ENCODE measurements at regions not wholly inside any gene's neighbourhood (a gene's known extent, or its start where the extent isn't known, plus 50 kb on each side); places are given as distances from the start of the nearest gene placed in this dataset.
"Not testable (repeated sequence)": the region's sequence is repeated elsewhere in the genome, so short reads cannot be mapped to it uniquely, and the experiment has no call there.

GRCh38 chr2:216959433-216959832 lies 99.6 kb upstream of the TNP1 start:
- DNase-seq, result no peak

DNA sequence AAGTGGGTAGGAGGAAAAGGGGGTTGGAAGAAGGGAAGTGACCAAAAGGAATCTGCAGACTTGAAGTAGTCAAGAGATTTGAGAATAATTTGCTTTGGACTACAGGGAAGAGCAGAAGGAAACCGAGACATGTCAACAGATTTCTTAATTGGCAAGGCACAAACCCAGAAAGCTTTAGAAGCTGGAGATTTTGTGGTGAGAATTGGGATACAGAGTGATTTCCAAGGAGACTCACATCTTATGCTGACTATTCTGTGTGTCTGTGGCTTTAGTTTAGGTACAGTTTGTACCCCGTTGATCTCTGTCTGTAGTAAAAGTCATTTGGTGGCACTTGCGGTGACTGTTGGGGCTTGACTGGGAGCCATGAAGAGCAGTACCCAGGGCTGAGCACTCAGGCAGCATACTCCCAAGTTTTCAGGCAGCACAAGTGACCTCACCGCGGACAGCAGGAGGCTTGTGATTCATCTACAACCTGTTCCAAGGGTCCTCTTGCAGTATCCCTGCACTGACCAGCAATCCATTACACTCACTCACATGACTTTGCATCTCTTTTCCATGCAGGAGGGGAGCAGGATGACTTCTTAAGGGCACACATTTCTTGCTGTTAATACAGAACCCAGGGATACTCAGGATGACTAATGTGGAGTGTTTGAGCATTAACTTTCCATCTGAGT lies 97.1 kb upstream of the TNP1 start:
- DNase-seq, result no peak

- no peak for DNase-seq
Observed at GRCh38 chr2:216951171-216951570, 91.3 kb upstream of the TNP1 start.

- no peak for DNase-seq
Observed at GRCh38 chr2:216950547-216950946, 90.7 kb upstream of the TNP1 start.

- no peak for DNase-seq
Observed at GRCh38 chr2:216949700-216950413, 90.0 kb upstream of the TNP1 start.

DNA sequence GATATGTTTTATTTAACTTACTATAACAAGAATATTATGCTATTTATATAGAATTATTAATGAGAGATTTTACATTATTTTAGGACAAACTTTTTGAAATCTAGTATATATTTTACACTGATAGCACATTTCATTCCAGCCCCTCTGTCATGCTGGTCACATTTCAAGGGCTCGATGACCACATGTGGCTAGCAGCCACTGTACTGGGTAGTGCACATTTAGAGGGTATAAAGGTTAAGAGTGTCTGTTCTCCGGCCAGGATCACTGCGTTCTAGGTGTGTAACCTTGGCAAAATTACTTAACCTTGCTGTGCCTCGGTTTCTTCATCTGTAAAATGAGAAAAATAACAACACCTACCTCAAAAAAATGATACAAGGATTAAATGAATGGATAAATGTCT lies 87.2 kb upstream of the TNP1 start:
- no peak for DNase-seq

DNA sequence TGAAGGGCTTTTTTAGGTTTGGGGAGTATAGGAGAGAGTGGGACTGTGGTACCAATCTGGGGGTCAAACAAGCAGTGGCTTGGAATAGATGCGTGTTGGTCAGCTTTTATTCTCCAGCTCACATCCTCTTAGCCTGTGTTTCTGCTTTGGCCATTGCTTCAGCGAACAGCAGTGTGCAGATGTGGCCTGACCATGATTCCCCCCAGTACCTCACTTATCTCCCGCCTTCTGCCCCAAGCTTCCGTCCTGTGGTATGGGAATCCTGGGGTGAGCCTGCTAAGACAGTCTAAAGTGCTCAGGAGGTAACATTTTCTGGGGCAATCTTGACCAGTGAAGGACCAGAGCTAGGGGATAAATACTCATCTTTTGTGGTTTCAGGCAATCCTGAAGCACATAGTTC lies 84.9 kb upstream of the TNP1 start:
- no peak for DNase-seq

DNA sequence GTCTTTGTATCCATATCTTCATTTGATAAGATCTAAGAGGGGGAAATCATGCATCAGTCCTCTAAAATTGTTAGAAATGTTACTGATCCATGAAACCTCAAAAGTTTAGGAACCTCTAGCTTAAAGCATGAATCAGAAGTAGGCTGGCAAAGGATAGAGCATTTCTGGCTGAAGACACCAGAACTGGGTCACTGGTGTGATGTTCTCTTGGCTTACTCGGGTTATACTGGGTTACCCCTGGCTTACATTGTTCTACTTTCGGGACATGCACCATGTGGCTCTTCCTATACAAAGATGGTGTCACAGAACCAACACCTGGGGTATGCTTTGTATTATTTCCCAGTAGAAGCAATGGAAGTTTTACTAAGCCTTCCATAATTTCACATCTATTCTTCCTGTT lies 83.2 kb upstream of the TNP1 start:
- no peak for DNase-seq

DNA sequence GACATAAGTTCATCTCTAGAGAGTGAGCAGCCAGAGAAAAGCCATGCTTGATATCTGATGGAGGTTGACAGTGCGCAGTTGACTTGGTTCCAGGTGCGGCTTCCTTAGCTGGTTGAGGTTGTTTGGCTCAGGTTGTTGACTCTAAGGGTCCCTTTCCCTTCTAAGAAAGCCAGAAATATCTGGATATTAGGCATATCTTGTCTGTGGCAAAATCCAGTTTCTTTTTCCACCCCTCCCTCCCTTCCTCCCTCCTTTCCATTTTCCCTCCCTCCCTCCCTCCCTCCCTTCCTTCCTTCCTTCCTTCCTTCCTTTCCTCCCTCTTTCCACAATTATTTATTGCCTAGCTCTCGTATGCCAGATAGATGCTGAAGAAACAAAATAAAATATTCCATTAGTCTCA lies 82.6 kb upstream of the TNP1 start:
- no peak for DNase-seq

- no peak for DNase-seq
Observed at GRCh38 chr2:216942016-216942415, 82.2 kb upstream of the TNP1 start.

GRCh38 chr2:216936954-216937357 lies 77.1 kb upstream of the TNP1 start:
- no peak for DNase-seq

DNA sequence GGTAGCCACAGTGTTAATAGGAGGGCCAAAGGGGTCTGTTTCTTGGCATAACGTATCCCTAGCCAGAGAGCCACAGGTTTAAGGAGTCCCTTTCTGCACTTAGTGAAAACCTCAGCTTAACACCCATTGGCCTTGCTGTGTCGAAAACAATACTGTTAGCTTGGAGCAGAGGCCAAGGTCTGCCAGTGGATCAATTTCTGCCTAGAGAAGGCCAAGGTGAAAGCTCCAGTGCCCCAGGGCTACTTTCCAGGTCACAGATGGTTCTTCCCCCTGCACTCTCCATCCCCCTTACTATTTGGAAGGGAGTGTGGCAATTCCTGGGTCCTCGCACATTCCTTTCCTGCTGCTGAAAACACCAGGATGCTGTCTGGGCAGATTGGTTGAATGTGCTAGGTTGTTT lies 74.8 kb upstream of the TNP1 start:
- no peak for DNase-seq

DNA sequence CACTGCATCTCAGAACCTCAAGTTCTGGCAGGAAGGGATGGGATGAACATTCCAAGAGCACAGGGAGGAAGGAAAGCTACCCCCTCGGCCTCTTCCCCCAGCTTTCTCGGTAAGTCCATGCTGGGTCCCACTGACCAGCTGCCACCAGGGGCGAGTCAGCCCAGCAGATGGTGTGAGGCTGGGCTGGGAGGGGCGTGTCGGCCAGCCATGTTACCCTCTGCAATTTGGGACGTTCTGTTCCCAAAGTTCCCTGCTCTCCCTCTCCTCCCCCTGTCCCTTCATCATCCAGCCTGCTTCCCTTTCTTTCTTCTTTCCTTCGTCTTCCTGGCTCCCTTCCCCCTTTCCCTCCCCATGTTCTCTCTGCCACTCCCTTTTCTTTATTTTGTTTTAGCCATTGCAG lies 74.3 kb upstream of the TNP1 start:
- DNase-seq, result no peak

- no peak for DNase-seq
Observed at GRCh38 chr2:216932863-216933548, 73.1 kb upstream of the TNP1 start.

DNA sequence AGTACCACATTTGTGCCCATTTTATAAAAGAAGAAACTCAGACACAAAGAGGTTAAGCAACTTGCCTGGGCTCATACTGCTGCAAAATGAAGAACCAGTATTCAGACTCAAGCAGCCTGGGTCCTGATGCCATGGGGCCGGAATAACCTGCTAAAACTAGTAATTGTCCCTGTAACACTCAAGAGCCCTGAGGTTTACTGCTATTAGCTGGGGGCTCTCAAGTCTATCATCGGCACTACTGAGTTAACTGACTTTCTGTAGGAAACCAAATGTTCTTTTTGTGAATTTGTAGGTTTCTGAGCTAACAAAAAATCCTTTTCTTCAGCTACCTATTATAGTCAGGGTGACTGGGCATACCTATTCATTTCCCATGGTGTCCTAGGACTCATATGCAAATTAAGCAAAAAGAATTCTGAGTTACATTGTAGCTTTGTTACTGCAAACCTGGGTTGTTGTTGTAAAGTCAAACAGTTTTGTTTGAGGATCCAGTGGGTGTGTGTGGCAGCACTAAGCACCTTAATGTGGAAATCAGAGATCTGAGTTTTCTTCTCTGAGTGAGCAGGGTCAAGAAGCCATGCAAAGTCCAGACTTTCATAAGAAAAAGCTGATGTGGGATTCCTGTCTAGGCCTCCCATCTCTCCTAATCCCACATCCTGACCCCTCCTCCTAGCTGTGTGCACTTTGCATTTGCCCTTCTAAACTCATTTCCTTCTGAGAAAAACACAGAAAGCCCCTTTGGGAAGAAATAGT lies 72.4 kb upstream of the TNP1 start:
- no peak for DNase-seq

- DNase-seq, result no peak
Observed at GRCh38 chr2:216930716-216931115, 70.9 kb upstream of the TNP1 start.

DNA sequence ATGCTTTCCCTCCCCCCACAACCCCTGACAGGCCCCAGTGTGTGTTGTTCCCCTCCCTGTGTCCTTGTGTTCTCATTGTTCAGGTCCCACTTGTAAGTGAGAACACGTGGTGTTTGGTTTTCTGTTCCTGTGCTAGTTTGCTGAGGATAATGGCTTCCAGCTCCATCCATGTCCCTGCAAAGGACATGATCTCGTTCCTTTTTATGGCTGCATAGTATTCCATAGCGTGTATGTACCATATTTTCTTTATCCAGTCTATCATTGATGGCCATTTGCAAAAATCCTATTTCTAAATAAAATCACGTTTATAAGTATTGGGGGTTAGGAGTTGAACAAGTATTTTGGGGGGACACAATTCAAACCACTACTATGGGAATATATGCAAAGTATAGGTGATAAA lies 69.5 kb upstream of the TNP1 start:
- not testable (repeated sequence) for DNase-seq

DNA sequence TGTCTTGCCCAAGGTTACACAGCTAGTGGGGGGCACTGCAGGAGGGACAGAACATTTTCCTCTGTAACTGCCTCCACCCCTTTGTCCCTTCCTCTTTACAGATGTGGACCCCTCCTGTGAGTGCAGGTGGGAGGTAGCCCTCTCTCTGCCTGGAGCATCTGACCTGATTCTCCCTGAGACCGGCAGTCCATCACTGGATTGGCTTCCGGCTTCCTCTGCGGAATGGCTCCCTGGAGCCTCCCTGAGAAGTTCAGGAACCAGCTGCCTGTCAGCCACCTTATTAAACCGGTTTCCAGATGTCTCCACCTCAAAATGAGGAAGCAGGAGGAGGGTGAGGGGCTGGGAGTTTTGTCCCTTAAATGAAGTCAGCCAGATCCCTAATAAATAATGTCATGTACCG lies 67.3 kb upstream of the TNP1 start:
- no peak for DNase-seq

GRCh38 chr2:216925636-216926366 lies 65.9 kb upstream of the TNP1 start:
- DNase-seq, result no peak

GRCh38 chr2:216925006-216925405 lies 65.1 kb upstream of the TNP1 start:
- no peak for DNase-seq

GRCh38 chr2:216923706-216924105 lies 63.8 kb upstream of the TNP1 start:
- no peak for DNase-seq

DNA sequence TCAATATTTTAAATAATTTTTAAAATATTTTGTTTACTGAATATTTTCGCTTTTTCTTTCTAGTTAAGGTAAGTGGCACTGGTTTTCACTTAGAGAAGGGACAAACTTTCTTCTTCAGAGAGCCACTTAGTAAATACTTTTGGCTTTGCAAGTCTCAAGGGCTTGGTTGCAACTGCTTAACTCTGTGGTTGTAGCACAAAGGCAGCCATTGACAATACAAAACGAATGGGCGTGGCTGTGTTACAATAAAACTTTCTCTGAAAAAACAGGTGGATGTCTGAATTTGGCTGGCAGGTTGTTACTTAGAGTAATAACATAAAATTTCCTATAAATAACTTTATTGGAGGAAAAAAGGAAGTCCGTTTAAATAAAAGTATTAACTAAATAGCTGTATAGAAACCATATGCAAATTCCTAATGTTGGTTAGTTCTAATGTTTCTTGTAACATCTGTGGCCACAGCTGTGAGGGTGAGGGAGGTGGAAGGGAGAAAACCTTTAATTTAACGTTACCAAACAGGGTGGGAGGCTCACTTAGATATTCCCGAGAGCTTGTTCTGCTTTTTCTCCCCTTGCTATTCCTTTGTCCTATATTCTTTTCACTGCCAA lies 62.4 kb upstream of the TNP1 start:
- DNase-seq, result no peak

Measured in effector CD8-positive, alpha-beta T cell (primary cell).